Type B pancreatic cell (in vitro differentiated cells): ENCODE measurements at regions not wholly inside any gene's neighbourhood (a gene's known extent, or its start where the extent isn't known, plus 50 kb on each side); places are given as distances from the start of the nearest gene placed in this dataset.

Experiments used
- DNase-seq: peaks from one replicate; pipeline ENCODE4 v3.0.0; 2021; ENCODE audit warnings: mixed read lengths; ENCODE audit not compliant: unreplicated experiment; ENCODE audit errors: extremely low spot score
- H3K27ac Mint-ChIP-seq: 2 replicates; pipeline ENCODE4 v1.8.0; 2021; ENCODE audit warnings: mild to moderate bottlenecking, mixed read lengths
- H3K27me3 Mint-ChIP-seq: 2 replicates; pipeline ENCODE4 v1.8.0; 2021; ENCODE audit warnings: mixed read lengths
- H3K36me3 Mint-ChIP-seq: 2 replicates; pipeline ENCODE4 v1.8.0; 2021; ENCODE audit warnings: mixed read lengths
- H3K4me1 Mint-ChIP-seq: one replicate; pipeline ENCODE4 v1.8.0; 2021; ENCODE audit warnings: mixed read lengths; ENCODE audit not compliant: unreplicated experiment
- H3K4me3 Mint-ChIP-seq: 2 replicates; pipeline ENCODE4 v1.8.0; 2021; ENCODE audit warnings: mild to moderate bottlenecking, mixed read lengths
- H3K9me3 Mint-ChIP-seq: 2 replicates; pipeline ENCODE4 v1.8.0; 2021; ENCODE audit warnings: mixed read lengths
- CTCF ChIP-seq: fragments of 200-600 bp; sonication (generic); conservative IDR thresholded peaks from 2 replicates; pipeline ENCODE4 v1.5.0; 2021; ENCODE audit warnings: antibody characterized with exemption, mild to moderate bottlenecking

GRCh38 chr20:7302250-7302649 lies 534.8 kb downstream of the BMP2 start:
- H3K4me1 Mint-ChIP-seq: no peaks in the 10 kb centered on the region
- TF ChIP-seq CTCF: no peak
- no peak overlapping the region for H3K27ac Mint-ChIP-seq
- no peak overlapping the region for H3K4me3 Mint-ChIP-seq
- peaks cover 4% of the 10 kb centered on the region for H3K9me3 Mint-ChIP-seq
- H3K36me3 Mint-ChIP-seq: no peaks in the 10 kb centered on the region
- peaks cover 3% of the 10 kb centered on the region for H3K27me3 Mint-ChIP-seq
- no peak for DNase-seq

- DNase-seq: no peak
- Mint-ChIP-seq H3K4me3 (no peak overlapping the region), H3K27me3 (peaks cover 5% of the 10 kb centered on the region), H3K9me3 (no peaks in the 10 kb centered on the region), H3K27ac (no peak overlapping the region), H3K36me3 (no peaks in the 10 kb centered on the region), H3K4me1 (no peaks in the 10 kb centered on the region)
- TF ChIP-seq CTCF: no peak
These were observed 538.5 kb downstream of the BMP2 start for GRCh38 chr20:7305976-7306375.

- Mint-ChIP-seq H3K9me3 (no peaks in the 10 kb centered on the region), H3K27me3 (peaks cover 20% of the 10 kb centered on the region), H3K36me3 (no peaks in the 10 kb centered on the region), H3K4me1 (no peaks in the 10 kb centered on the region), H3K4me3 (no peak overlapping the region), H3K27ac (no peak overlapping the region)
- no peak for TF ChIP-seq CTCF
- no peak for DNase-seq
These were observed 540.7 kb downstream of the BMP2 start for GRCh38 chr20:7308163-7308562.

- Mint-ChIP-seq H3K9me3 (no peaks in the 10 kb centered on the region), H3K27ac (no peak overlapping the region), H3K4me1 (no peaks in the 10 kb centered on the region), H3K4me3 (no peak overlapping the region), H3K36me3 (no peaks in the 10 kb centered on the region), H3K27me3 (peaks cover 18% of the 10 kb centered on the region)
- DNase-seq: no peak
- TF ChIP-seq CTCF: no peak
These were observed 545.6 kb downstream of the BMP2 start for GRCh38 chr20:7313047-7313446.

GRCh38 chr20:7323957-7324356 lies 556.5 kb downstream of the BMP2 start:
- Mint-ChIP-seq H3K36me3 (no peaks in the 10 kb centered on the region), H3K4me1 (no peaks in the 10 kb centered on the region), H3K4me3 (no peak overlapping the region), H3K9me3 (peaks cover 4% of the 10 kb centered on the region), H3K27me3 (peaks cover 5% of the 10 kb centered on the region), H3K27ac (no peak overlapping the region)
- no peak for DNase-seq
- TF ChIP-seq CTCF: no peak

- no peak for TF ChIP-seq CTCF
- Mint-ChIP-seq H3K9me3 (no peaks in the 10 kb centered on the region), H3K4me1 (no peaks in the 10 kb centered on the region), H3K27me3 (no peaks in the 10 kb centered on the region), H3K4me3 (no peak overlapping the region), H3K27ac (no peak overlapping the region), H3K36me3 (no peaks in the 10 kb centered on the region)
- DNase-seq: no peak
These were observed 560.3 kb downstream of the BMP2 start for GRCh38 chr20:7327810-7328209.
